Cardiac muscle cell (in vitro differentiated cells and primary cell): ENCODE measurements at regions not wholly inside any gene's neighbourhood (a gene's known extent, or its start where the extent isn't known, plus 50 kb on each side); places are given as distances from the start of the nearest gene placed in this dataset.

Experiments used
- DNase-seq, 2 donors: peaks; one replicate each; pipeline versions ENCODE4 v3.0.0 to v3.0.0-alpha.2; 2010 to 2017; ENCODE audit warnings: low read depth in 1 of 2, low spot score in 1 of 2
- H3K27ac ChIP-seq: fragments of 200-600 bp; sonication (generic); 2 replicates; pipeline ENCODE4 v1.5.1; 2016
- H3K27me3 ChIP-seq: fragments of 200-600 bp; sonication (generic); 2 replicates; pipeline ENCODE4 v1.6.0; 2016; ENCODE audit warnings: control low read depth
- H3K36me3 ChIP-seq: fragments of 200-600 bp; sonication (generic); 2 replicates; pipeline ENCODE4 v1.5.1; 2016; ENCODE audit warnings: control low read depth
- H3K4me1 ChIP-seq: fragments of 200-600 bp; sonication (generic); 2 replicates; pipeline ENCODE4 v1.8.1; 2017; ENCODE audit warnings: low read depth, mild to moderate bottlenecking, mixed run types
- H3K4me3 ChIP-seq: fragments of 200-600 bp; sonication (generic); 2 replicates; pipeline ENCODE4 v1.5.1; 2016; ENCODE audit warnings: mild to moderate bottlenecking
- H3K9me3 ChIP-seq: fragments of 200-600 bp; sonication (generic); 2 replicates; pipeline ENCODE4 v1.5.1; 2017; ENCODE audit warnings: low read depth, mild to moderate bottlenecking, control low read depth
- CTCF ChIP-seq: IDR thresholded peaks from 2 replicates; pipeline ENCODE4 v1.5.1; 2012; ENCODE audit warnings: low read depth, mild to moderate bottlenecking, low read length

GRCh38 chr2:239552213-239552926, 151.6 kb upstream of the HDAC4 start:
- no peak for DNase-seq
- TF ChIP-seq CTCF: no peak
- H3K27ac ChIP-seq: no peak overlapping the region
- no peak overlapping the region for H3K4me3 ChIP-seq
- H3K9me3 ChIP-seq: no peaks in the 10 kb centered on the region
- H3K36me3 ChIP-seq: no peaks in the 10 kb centered on the region
- H3K27me3 ChIP-seq: no peaks in the 10 kb centered on the region
- no peaks in the 10 kb centered on the region for H3K4me1 ChIP-seq

GRCh38 chr2:239551206-239551605, 150.4 kb upstream of the HDAC4 start:
- no peak overlapping the region for H3K27ac ChIP-seq
- no peaks in the 10 kb centered on the region for H3K36me3 ChIP-seq
- no peaks in the 10 kb centered on the region for H3K9me3 ChIP-seq
- H3K27me3 ChIP-seq: no peaks in the 10 kb centered on the region
- no peak for TF ChIP-seq CTCF
- H3K4me3 ChIP-seq: no peak overlapping the region
- no peak for DNase-seq
- H3K4me1 ChIP-seq: no peaks in the 10 kb centered on the region

- no peak overlapping the region for H3K27ac ChIP-seq
- H3K27me3 ChIP-seq: no peaks in the 10 kb centered on the region
- TF ChIP-seq CTCF: no peak
- no peaks in the 10 kb centered on the region for H3K9me3 ChIP-seq
- no peaks in the 10 kb centered on the region for H3K36me3 ChIP-seq
- DNase-seq: no peak
- no peaks in the 10 kb centered on the region for H3K4me1 ChIP-seq
- H3K4me3 ChIP-seq: no peak overlapping the region
Measured at GRCh38 chr2:239550357-239550756, 149.5 kb upstream of the HDAC4 start.

GRCh38 chr2:239549711-239550255, 149.0 kb upstream of the HDAC4 start:
- no peak overlapping the region for H3K4me3 ChIP-seq

GRCh38 chr2:239548965-239549595, 148.3 kb upstream of the HDAC4 start:
- no peak for TF ChIP-seq CTCF
- H3K27me3 ChIP-seq: no peaks in the 10 kb centered on the region
- H3K27ac ChIP-seq: no peak overlapping the region

More at GRCh38 chr2:239549711-239550255, 149.0 kb upstream of the HDAC4 start:
- H3K4me1 ChIP-seq: no peaks in the 10 kb centered on the region
- no peaks in the 10 kb centered on the region for H3K9me3 ChIP-seq
- no peak overlapping the region for H3K27ac ChIP-seq
- no peaks in the 10 kb centered on the region for H3K36me3 ChIP-seq
- DNase-seq: no peak
- H3K27me3 ChIP-seq: no peaks in the 10 kb centered on the region
- TF ChIP-seq CTCF: no peak

More at GRCh38 chr2:239548965-239549595, 148.3 kb upstream of the HDAC4 start:
- no peak overlapping the region for H3K4me3 ChIP-seq
- no peaks in the 10 kb centered on the region for H3K9me3 ChIP-seq
- no peaks in the 10 kb centered on the region for H3K4me1 ChIP-seq
- no peak for DNase-seq
- no peaks in the 10 kb centered on the region for H3K36me3 ChIP-seq
